ENCODE measurements at regions not wholly inside any gene's neighbourhood (a gene's known extent, or its start where the extent isn't known, plus 50 kb on each side); places are given as distances from the start of the nearest gene placed in this dataset.

DNA sequence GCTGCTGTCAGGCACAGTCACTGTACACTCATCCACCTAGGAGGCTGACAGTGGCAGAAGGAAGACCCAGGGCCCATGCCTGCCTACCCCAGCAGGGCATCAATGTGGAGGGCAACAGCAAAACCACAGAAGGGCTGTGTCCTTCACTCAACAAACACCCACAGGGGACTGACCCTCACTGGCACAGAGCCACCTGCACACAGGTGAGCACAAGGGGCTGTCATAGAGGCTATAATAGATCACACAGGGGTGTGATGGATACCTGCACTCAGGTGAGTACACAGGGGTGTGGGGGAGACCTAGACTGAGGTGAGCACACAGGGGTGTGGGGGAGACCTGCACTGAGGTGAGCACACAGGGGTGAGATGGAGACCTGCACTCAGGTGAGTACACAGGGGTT, 132.8 kb upstream of the TCERG1L start:
- TF ChIP-seq, protein P1, sequence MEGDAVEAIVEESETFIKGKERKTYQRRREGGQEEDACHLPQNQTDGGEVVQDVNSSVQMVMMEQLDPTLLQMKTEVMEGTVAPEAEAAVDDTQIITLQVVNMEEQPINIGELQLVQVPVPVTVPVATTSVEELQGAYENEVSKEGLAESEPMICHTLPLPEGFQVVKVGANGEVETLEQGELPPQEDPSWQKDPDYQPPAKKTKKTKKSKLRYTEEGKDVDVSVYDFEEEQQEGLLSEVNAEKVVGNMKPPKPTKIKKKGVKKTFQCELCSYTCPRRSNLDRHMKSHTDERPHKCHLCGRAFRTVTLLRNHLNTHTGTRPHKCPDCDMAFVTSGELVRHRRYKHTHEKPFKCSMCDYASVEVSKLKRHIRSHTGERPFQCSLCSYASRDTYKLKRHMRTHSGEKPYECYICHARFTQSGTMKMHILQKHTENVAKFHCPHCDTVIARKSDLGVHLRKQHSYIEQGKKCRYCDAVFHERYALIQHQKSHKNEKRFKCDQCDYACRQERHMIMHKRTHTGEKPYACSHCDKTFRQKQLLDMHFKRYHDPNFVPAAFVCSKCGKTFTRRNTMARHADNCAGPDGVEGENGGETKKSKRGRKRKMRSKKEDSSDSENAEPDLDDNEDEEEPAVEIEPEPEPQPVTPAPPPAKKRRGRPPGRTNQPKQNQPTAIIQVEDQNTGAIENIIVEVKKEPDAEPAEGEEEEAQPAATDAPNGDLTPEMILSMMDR (IDR thresholded peaks at IDR 0.05): no peak
- TF ChIP-seq, protein P2, sequence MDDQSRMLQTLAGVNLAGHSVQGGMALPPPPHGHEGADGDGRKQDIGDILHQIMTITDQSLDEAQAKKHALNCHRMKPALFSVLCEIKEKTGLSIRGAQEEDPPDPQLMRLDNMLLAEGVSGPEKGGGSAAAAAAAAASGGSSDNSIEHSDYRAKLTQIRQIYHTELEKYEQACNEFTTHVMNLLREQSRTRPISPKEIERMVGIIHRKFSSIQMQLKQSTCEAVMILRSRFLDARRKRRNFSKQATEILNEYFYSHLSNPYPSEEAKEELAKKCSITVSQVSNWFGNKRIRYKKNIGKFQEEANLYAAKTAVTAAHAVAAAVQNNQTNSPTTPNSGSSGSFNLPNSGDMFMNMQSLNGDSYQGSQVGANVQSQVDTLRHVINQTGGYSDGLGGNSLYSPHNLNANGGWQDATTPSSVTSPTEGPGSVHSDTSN (IDR thresholded peaks at IDR 0.05): no peak
- TF ChIP-seq POLR2A (IDR thresholded peaks at IDR 0.05; ENCODE audit: low read length) (no peak), CBX8 (IDR thresholded peaks at IDR 0.05) (no peak)
